Peyer's patch (tissue), 4 donors: ENCODE measurements at regions not wholly inside any gene's neighbourhood (a gene's known extent, or its start where the extent isn't known, plus 50 kb on each side); places are given as distances from the start of the nearest gene placed in this dataset.

Experiments used
- DNase-seq, 3 donors: peaks; one replicate each; pipeline ENCODE4 v3.0.0-alpha.2; 2017 to 2019
- H3K27ac ChIP-seq, 4 donors: fragments of 200-600 bp; sonication (generic); one replicate each; pipeline ENCODE4 v1.5.1; 2016 to 2019
- H3K27me3 ChIP-seq, 2 donors: fragments of 200-600 bp; sonication (generic); one replicate each; pipeline ENCODE4 v1.5.1; 2019
- H3K36me3 ChIP-seq, 3 donors: fragments of 200-600 bp; sonication (generic); one replicate each; pipeline ENCODE4 v1.5.1; 2016 to 2019
- H3K4me1 ChIP-seq, 4 donors: fragments of 200-600 bp; sonication (generic); one replicate each; pipeline ENCODE4 v1.5.1; 2016 to 2019
- H3K4me3 ChIP-seq, 4 donors: fragments of 200-600 bp; sonication (generic); 1 replicate in 3 of 4; 2 replicates in 1 of 4; pipeline ENCODE4 v1.5.1; 2016 to 2019; ENCODE audit warnings: mild to moderate bottlenecking in 1 of 4
- H3K9me3 ChIP-seq, 4 donors: fragments of 200-600 bp; sonication (generic); one replicate each; pipeline ENCODE4 v1.5.1; 2016 to 2019; ENCODE audit warnings: mild to moderate bottlenecking in 1 of 4
- POLR2A ChIP-seq, 2 donors: fragments of 450-650 bp; IDR thresholded peaks; one replicate each; pipeline ENCODE4 v1.5.1; 2017; ENCODE audit warnings: antibody characterized with exemption in 2 of 2, mild to moderate bottlenecking in 2 of 2, moderate library complexity in 2 of 2
- TF ChIP-seq, protein P1 (sequence below), 6 experiments: fragments of 450-650 bp in 4 of 6; fragments of 200-600 bp in 2 of 6; sonication (generic) in 1 of 6; IDR thresholded peaks; one replicate each; pipeline ENCODE4 v1.5.1; 2017 to 2019; ENCODE audit warnings: antibody characterized with exemption in 6 of 6, mild to moderate bottlenecking in 3 of 6, moderate library complexity in 1 of 6

- TF ChIP-seq POLR2A (IDR thresholded peaks at IDR 0.05): no peak
- TF ChIP-seq, protein P1, sequence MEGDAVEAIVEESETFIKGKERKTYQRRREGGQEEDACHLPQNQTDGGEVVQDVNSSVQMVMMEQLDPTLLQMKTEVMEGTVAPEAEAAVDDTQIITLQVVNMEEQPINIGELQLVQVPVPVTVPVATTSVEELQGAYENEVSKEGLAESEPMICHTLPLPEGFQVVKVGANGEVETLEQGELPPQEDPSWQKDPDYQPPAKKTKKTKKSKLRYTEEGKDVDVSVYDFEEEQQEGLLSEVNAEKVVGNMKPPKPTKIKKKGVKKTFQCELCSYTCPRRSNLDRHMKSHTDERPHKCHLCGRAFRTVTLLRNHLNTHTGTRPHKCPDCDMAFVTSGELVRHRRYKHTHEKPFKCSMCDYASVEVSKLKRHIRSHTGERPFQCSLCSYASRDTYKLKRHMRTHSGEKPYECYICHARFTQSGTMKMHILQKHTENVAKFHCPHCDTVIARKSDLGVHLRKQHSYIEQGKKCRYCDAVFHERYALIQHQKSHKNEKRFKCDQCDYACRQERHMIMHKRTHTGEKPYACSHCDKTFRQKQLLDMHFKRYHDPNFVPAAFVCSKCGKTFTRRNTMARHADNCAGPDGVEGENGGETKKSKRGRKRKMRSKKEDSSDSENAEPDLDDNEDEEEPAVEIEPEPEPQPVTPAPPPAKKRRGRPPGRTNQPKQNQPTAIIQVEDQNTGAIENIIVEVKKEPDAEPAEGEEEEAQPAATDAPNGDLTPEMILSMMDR (IDR thresholded peaks at IDR 0.05): no peak
- no peaks in the 10 kb centered on the region for H3K36me3 ChIP-seq
Measured at GRCh38 chr9:73233359-73234007, 81.8 kb downstream of the ANXA1 start.

GRCh38 chr9:73234008-73234360, 82.3 kb downstream of the ANXA1 start:
- no peak for DNase-seq
- Histone ChIP-seq H3K9me3 (no peaks in the 10 kb centered on the region), H3K36me3 (no peaks in the 10 kb centered on the region), H3K27ac (no peak overlapping the region), H3K4me1 (no peaks in the 10 kb centered on the region), H3K4me3 (no peak overlapping the region), H3K27me3 (no peaks in the 10 kb centered on the region)
- TF ChIP-seq, protein P1 (IDR thresholded peaks at IDR 0.05): no peak
- TF ChIP-seq POLR2A (IDR thresholded peaks at IDR 0.05): no peak

More at GRCh38 chr9:73233359-73234007, 81.8 kb downstream of the ANXA1 start:
- Histone ChIP-seq H3K4me1 (no peaks in the 10 kb centered on the region), H3K9me3 (no peaks in the 10 kb centered on the region), H3K4me3 (no peak overlapping the region), H3K27ac (no peak overlapping the region), H3K27me3 (no peaks in the 10 kb centered on the region)
- no peak for DNase-seq

DNA sequence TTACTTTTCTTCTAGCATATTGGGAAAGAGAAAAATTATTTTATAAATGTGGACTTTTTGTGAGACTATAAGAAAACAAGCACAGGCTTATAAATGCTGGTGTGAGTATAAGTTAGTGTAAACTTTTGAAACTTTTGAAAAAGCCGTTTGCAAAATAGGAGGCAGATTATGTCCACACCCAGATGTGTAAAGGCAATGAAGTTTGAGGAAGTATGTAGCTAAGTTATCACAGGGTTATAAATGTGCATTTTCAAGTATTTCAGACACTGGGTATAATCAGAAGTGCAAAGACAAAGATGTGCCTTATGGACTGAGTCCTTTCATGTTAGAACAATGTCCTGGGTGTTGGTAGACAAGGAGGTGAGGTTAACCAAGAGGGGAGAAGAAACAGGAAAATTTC, 85.5 kb downstream of the ANXA1 start:
- no peaks in the 10 kb centered on the region for H3K27me3 ChIP-seq
- no peaks in the 10 kb centered on the region for H3K4me1 ChIP-seq
- H3K36me3 ChIP-seq: no peaks in the 10 kb centered on the region
- no peak overlapping the region for H3K4me3 ChIP-seq
- H3K27ac ChIP-seq: no peak overlapping the region
- H3K9me3 ChIP-seq: no peaks in the 10 kb centered on the region
- no peak for TF ChIP-seq POLR2A (IDR thresholded peaks at IDR 0.05)
- TF ChIP-seq, protein P1 (IDR thresholded peaks at IDR 0.05): no peak
- no peak for DNase-seq

GRCh38 chr9:73239570-73240265, 88.1 kb downstream of the ANXA1 start:
- H3K27me3 ChIP-seq: no peaks in the 10 kb centered on the region
- no peak for DNase-seq
- TF ChIP-seq, protein P1 (IDR thresholded peaks at IDR 0.05): no peak
- no peak for TF ChIP-seq POLR2A (IDR thresholded peaks at IDR 0.05)
- H3K36me3 ChIP-seq: no peaks in the 10 kb centered on the region
- no peaks in the 10 kb centered on the region for H3K4me1 ChIP-seq
- H3K9me3 ChIP-seq: no peaks in the 10 kb centered on the region
- no peak overlapping the region for H3K4me3 ChIP-seq
- no peak overlapping the region for H3K27ac ChIP-seq

- H3K27ac ChIP-seq: no peak overlapping the region
- H3K4me3 ChIP-seq: no peak overlapping the region
- no peaks in the 10 kb centered on the region for H3K4me1 ChIP-seq
- no peaks in the 10 kb centered on the region for H3K27me3 ChIP-seq
- TF ChIP-seq POLR2A (IDR thresholded peaks at IDR 0.05): no peak
- no peak for DNase-seq
- H3K9me3 ChIP-seq: no peaks in the 10 kb centered on the region
- no peaks in the 10 kb centered on the region for H3K36me3 ChIP-seq
Measured at GRCh38 chr9:73243078-73243477, 91.4 kb downstream of the ANXA1 start.

DNA sequence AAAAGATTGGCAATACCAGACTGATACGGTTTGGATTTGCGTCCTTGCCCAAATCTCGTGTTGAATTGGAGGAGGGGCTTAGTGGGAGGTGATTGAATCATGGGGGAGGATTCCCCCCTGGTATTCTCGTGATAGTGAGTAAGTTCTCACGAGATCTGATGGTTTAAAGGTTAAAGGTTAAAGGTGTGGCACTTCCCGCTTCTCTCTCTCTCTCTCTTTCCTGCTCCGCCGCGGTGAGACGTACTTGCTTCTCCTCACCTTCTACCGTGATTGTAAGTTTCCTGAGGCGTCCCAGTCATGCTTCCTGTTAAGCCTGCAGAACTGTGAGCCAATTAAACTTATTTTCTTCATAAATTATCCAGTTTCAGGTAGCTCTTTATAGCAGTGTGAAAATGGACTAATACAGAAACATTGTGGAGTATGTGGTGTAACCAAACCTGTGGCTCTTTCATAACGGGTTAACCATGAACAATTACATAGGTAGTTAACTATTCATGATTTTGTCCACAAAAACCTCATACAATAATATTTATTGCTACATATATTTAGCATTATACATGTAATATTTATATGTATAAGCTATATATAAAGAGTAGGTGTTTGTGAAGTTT, 107.5 kb downstream of the ANXA1 start:
- Histone ChIP-seq H3K4me3 (no peak overlapping the region), H3K36me3 (no peaks in the 10 kb centered on the region), H3K4me1 (no peaks in the 10 kb centered on the region), H3K27ac (no peak overlapping the region), H3K27me3 (no peaks in the 10 kb centered on the region), H3K9me3 (no peaks in the 10 kb centered on the region)
- TF ChIP-seq, protein P1 (IDR thresholded peaks at IDR 0.05): no peak
- no peak for TF ChIP-seq POLR2A (IDR thresholded peaks at IDR 0.05)
- DNase-seq: no peak
